ENCODE measurements at regions not wholly inside any gene's neighbourhood (a gene's known extent, or its start where the extent isn't known, plus 50 kb on each side); places are given as distances from the start of the nearest gene placed in this dataset.

GRCh38 chr10:42933448-42934340 is 143.2 kb upstream of the RET start:
- no peak for DNase-seq (ENCODE audit: low read depth)

DNA sequence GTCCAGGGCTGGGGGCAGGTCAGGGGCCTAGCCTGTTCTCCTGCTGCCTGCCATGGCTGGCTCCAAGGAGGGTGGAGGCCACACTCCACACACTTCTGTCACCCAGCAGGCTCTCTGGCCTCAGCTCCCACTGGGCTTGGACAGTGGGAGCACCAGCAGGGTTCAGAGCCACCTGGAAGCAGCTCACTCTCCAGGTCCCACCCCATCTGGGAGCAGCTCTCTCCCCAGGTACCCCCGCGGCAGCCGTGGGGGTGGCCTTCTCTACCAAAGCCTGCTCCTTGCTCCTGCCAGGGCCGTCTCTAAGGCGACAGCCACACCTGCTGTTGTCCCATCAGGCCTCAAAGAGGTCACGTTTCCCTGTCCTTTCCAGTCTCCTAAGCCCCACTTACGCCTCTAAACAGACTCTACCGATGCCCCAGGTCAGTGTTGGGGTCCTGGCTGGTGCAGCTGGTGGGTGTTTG is 142.5 kb upstream of the RET start:
- DNase-seq (ENCODE audit: low read depth), result no peak

DNA sequence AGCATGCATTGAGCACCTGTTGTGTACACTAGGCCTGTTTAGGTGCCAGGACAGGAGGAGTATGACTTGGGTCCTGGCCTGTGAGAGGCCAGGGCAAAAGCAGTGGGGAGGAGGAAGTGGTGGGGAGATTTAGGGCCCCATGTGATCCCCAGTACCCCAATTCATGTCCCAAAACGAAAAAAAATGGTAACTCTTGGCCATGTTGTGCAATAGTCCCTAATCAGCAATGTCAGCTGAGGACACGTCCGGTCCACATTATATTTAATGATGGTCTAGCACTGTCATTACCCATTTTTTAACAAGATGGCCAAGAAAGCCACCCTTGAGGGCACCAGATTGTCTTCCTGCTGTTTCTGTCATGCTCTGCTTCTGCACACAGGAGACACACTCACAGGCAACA is 142.0 kb upstream of the RET start:
- DNase-seq (ENCODE audit: low read depth), result no peak

DNA sequence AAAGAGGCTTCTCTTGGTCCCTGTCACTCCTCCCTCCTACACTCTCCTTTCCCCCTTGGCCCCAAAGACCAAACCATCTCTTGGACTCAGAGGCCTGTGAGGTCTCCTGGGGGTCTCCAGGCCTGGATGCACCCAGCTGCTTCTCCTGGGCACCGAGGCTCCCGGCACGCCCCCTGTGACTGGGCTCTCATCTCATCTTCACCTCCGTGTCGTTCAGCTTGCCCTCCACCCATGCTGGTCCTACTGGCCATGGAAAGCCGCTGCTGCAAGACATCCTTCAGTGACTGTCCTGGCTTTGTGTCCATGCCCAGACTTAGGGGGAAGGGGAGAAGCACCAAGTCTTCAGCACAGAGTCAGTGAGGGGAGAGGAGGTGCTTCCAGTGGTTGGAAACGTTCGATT is 141.4 kb upstream of the RET start:
- DNase-seq (ENCODE audit: low read depth), result no peak

- no peak for DNase-seq (ENCODE audit: low read depth)
Measured at GRCh38 chr10:42936580-42936979, 140.3 kb upstream of the RET start.

DNA sequence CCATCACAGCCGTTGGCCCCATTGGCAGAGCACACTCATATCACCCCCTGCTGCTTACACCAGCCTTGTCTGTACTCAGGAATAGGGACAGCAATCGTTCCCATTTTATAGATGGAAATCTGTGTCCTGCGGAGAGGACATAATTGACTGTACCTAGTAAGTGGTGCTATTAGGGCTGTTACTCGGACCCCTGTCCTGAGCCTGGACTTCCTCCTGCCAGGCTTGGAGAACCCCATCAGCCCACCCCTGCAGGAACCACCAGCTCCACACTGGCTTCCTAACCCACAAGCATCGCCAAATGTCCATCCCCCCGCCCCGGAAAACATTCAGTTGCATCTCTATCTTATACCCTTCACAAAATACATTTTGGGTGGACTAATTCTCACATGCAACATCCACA is 139.8 kb upstream of the RET start:
- no peak for DNase-seq (ENCODE audit: low read depth)

- no peak for DNase-seq (ENCODE audit: low read depth)
Measured at GRCh38 chr10:42937649-42938180, 139.2 kb upstream of the RET start.

DNA sequence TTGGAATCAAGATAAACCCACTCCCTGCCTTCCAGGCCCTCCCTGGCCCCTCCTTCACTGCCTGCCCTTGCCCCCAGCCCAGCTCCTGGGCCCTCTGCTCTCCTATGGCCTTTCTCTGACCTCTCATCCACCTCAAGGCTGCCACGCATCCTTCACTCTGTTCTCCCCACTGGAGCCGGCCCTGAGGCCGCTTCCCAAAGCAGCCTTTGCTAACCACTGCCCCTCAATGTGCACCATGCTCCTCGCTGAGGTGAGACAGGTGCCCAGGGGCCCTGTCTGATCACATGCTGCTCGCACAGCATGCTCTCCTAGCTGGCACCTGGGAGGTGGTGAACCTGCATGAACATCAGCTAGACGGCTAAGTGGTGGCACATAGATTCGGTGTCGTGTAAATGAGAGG is 138.5 kb upstream of the RET start:
- DNase-seq (ENCODE audit: low read depth), result no peak

- DNase-seq (ENCODE audit: low read depth), result no peak
Measured at GRCh38 chr10:42939237-42939636, 137.6 kb upstream of the RET start.

- DNase-seq (ENCODE audit: low read depth), result no peak
Measured at GRCh38 chr10:42939685-42940366, 137.0 kb upstream of the RET start.

DNA sequence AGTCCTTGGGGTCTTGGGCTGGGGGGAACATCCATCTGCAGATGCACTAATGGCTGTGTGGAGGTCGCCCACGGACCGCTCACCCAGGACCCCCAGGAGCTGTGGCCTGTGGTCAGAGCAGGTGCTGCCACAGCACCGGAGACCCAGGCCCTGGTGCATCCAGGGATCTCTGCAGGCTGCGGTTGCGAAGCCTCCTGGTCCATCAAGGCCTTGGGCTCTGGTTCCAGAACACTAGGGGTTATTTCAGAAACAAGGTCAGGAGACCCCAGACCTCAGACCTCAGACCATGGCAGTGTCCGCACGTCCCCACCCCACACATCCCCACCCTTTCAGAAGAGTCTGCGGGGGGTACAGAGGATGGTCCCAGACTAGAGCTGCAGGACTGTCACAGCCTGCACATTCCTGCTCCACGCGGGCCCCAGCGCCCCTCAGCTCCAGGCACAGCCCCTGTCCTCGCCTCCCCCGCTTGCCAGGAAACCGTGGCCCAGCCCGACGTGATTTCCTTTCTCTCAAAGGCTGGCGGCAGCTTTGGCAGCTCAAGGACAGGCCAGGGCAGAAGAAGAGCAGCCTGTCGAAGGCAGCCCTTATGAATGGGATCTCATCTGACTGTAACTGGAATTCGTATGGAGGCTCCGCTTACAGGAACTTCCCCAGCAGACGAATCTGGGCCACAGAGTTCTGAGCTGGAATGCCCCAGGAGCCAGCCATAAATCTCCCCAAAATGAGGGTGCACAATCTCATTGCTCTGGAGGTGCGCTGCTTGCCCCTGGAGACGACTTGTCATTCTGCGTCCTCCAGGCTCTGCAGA is 136.2 kb upstream of the RET start:
- no peak for DNase-seq (ENCODE audit: low read depth)

DNA sequence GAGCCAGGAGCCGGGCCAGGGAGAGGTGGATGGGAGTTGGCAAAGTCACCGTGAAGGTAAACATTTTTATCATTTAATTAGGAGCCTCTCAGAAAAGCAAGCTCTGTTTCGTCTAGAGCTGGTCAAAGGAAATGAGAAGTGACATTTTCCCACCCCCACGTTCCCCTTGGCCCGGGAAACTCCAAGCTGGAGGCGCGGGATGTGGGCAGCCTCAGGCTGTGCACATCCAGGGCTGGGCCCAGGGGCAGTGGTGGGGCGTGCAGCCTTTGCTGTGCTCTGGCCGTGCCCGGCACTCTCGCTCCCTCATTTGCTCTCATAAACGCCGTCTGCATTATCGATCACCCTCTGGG is 135.6 kb upstream of the RET start:
- DNase-seq (ENCODE audit: low read depth), result no peak

- DNase-seq (ENCODE audit: low read depth), result no peak
Measured at GRCh38 chr10:42941790-42942189, 135.1 kb upstream of the RET start.

DNA sequence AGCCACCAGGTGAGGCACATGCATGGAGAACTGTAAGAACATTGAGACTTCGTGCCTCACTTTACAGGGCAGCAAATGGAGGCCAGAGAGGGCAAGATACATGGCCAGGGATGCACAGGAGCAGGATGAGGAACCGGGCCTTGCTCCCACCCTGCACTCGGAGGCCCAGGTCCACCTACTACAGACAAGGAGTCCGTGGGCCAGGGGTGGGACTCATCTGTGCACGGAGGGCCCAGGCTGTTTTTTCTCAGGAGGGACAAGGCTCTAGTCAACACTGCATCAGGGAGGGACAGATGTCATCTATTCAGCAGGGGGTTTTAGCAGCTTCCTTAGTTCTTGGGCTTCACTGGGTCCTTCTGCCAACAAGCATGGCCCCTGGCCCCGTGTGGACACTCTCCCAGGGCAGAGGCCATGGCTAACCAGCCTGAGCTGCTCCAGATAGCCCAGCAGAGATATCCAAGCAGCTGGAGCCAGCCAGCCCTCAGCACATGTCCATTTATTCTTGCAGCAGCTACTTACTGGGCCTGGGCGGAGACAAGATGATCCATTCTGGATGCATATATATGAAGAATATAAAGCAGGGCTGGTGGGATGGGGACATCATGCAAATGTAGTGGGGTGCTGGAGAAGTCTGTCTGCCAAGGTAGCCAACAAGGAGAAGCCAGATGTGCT is 134.5 kb upstream of the RET start:
- DNase-seq (ENCODE audit: low read depth), result no peak

DNA sequence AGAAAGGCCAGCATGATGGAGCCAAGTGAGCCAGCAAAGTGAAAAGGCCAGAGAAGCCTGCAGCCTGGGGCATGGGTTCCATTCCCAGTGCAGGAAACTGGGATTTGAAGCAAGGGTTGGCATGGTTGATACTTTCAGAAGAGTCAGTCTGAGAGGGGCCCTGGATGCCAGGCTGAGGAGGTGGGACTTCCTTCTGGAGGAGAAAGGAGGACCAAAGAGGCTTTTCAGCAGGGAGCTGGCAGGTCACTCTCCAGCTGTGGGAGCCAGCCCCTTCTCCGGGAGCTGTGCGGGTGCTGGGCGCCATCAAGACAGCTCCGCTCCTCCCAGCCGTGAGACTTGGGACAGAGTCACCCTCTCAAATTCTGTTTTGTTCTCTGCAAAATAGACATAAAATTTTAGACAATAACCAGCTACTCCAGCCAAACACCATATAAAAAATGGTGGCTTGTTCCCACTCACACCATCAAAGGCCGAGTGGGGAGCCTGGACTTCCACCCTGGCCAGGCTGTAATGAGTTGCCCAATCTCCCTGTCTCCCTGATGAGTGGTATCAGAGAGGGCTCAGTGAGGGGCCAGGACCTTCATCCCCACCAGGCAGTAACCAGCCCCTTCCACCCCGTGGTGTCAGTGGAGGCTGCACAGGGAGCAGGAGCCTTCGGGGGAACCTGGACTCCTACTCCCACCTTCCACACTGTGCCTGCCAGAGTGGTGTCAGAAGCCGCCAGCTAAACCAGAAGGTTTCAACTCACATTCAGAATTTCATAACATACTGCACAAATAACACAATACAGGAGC is 133.6 kb upstream of the RET start:
- DNase-seq (ENCODE audit: low read depth), result no peak

DNA sequence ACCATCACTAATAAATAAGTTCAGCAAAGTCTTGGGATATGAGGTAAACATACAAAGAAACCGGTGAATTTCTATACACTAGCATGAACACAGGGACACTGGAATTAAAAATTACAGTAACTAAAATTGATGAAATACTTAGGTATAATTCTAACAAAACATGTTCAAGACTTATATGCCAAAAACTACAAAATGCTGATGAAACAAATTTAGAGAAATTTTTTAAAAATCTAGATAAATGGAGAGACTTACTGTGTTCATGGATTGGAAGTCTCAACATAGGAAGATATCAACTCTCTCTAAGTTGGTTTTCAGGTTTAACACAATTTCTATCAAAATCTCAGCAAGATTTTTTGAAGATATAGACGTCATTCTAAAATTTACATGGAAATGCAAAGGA is 128.8 kb upstream of the RET start:
- DNase-seq (ENCODE audit: low read depth), result no peak

GRCh38 chr10:42949287-42949686 is 127.6 kb upstream of the RET start:
- no peak for DNase-seq (ENCODE audit: low read depth)

- DNase-seq (ENCODE audit: low read depth), result no peak
Measured at GRCh38 chr10:42950606-42951485, 126.0 kb upstream of the RET start.

DNA sequence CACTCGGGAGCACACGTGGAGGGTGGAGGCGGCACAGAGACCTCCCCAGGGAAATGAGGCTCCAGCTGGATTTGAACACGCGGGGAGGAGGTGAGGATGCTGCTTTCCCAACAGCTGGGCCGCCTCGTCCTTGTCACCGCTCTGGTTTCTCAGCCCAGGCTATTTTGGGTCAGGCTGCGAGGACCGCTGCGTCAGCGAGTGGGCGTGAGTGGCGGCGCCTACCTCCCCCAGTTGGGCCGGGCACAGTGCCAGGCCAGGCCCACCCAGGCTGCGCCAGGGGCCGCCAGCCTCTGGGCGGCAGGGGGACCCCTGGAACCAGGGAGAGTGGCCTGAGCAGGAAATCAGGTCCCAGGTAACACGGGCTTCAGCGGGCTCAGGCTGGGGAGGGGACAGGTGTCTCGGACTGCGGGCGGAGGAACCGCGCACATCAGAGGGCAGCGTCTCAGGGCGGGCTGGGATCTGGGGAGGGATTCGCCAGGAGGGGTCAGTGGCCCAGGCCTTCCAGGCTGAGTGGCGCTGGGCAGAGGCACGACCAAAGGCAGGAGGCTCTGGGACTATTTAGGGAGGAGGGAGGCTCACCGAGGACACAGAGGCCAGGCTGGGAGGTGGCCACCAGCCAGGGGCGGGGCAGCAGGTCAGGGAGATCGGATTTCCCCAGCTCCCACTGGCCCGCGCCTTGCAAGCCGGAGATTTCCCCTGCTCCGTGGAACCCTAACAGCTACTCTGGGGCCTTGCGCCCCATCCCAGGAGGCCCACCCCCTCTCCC is 125.2 kb upstream of the RET start:
- no peak for DNase-seq (ENCODE audit: low read depth)

Data from stimulated activated CD8-positive, alpha-beta memory T cell treated with anti-CD3 and anti-CD28 coated beads, Interleukin-12 subunit alpha, Interleukin-12 subunit beta, amount 100 ng/mL, for 4 hours (primary cell).